Karpas-422 (cell line): ENCODE measurements at regions not wholly inside any gene's neighbourhood (a gene's known extent, or its start where the extent isn't known, plus 50 kb on each side); places are given as distances from the start of the nearest gene placed in this dataset.
A peak's percentile ranks its signal among the peaks of the same experiment; 100 is the strongest.

Experiments
- DNase-seq: peaks from one replicate; pipeline ENCODE4 v3.0.0-alpha.2; 2015
- H2AFZ ChIP-seq: fragments of 200-600 bp; sonication (generic); 2 replicates; pipeline ENCODE4 v1.6.1; 2014; ENCODE audit warnings: antibody characterized with exemption, low read length, mixed read lengths
- H3K27ac ChIP-seq: fragments of 200-600 bp; sonication (generic); 2 replicates; pipeline ENCODE4 v1.5.1; 2014; ENCODE audit warnings: mild to moderate bottlenecking, low read length, moderate library complexity
- H3K27me3 ChIP-seq: fragments of 200-600 bp; sonication (generic); 2 replicates; pipeline ENCODE4 v1.6.1; 2014; ENCODE audit warnings: low read length, mixed read lengths
- H3K36me3 ChIP-seq: fragments of 200-600 bp; sonication (generic); 2 replicates; pipeline ENCODE4 v1.6.1; 2014; ENCODE audit warnings: low read length, mixed read lengths; ENCODE audit not compliant: insufficient read depth
- H3K4me1 ChIP-seq: fragments of 200-600 bp; sonication (generic); 2 replicates; pipeline ENCODE4 v1.6.1; 2014; ENCODE audit warnings: mild to moderate bottlenecking, low read length, mixed read lengths
- H3K4me2 ChIP-seq: fragments of 200-600 bp; sonication (generic); 2 replicates; pipeline ENCODE4 v1.6.1; 2014; ENCODE audit warnings: low read length, low read depth, mild to moderate bottlenecking; ENCODE audit not compliant: poor library complexity, severe bottlenecking
- H3K4me3 ChIP-seq: fragments of 200-600 bp; sonication (generic); 2 replicates; pipeline ENCODE4 v1.5.1; 2014; ENCODE audit warnings: mild to moderate bottlenecking, antibody characterized with exemption, low read length, mixed read lengths
- H3K79me2 ChIP-seq: fragments of 200-600 bp; sonication (generic); 2 replicates; pipeline ENCODE4 v1.6.1; 2014; ENCODE audit warnings: mild to moderate bottlenecking, low read length, mixed read lengths
- H3K9ac ChIP-seq: fragments of 200-600 bp; sonication (generic); 2 replicates; pipeline ENCODE4 v1.6.0; 2014; ENCODE audit warnings: low read length
- H3K9me2 ChIP-seq: fragments of 200-600 bp; sonication (generic), shearing (Covaris generic); replicated peaks from 2 replicates; pipeline ENCODE4 v1.6.0; 2014; ENCODE audit warnings: mild to moderate bottlenecking, low read length, moderate library complexity; ENCODE audit not compliant: insufficient read depth
- H3K9me3 ChIP-seq: fragments of 300-700, 200-600 bp; sonication (generic); 2 replicates; pipeline ENCODE4 v1.6.1; 2014; ENCODE audit warnings: low read length, mixed read lengths
- H4K20me1 ChIP-seq: fragments of 200-600 bp; sonication (generic); 2 replicates; pipeline ENCODE4 v1.6.1; 2014; ENCODE audit warnings: mild to moderate bottlenecking, antibody characterized with exemption, low read length, low read depth; ENCODE audit not compliant: insufficient read depth

GRCh38 chr10:4312051-4312835, 513.8 kb upstream of the AKR1E2 start:
- Histone ChIP-seq H3K27ac (no peak overlapping the region), H3K9me2 (no peaks in the 10 kb centered on the region), H4K20me1 (no peaks in the 10 kb centered on the region), H3K4me1 (peaks cover 4% of the 10 kb centered on the region; the same call in 1 of the 2 replicates), H3K79me2 (no peaks in the 10 kb centered on the region), H3K27me3 (no peaks in the 10 kb centered on the region), H3K9me3 (no peaks in the 10 kb centered on the region; the same call in 1 of the 2 replicates), H3K4me2 (no peak overlapping the region), H3K36me3 (no peaks in the 10 kb centered on the region), H3K4me3 (no peak overlapping the region), H2AFZ (no peak overlapping the region), H3K9ac (no peak overlapping the region)
- no peak for DNase-seq

- no peak overlapping the region for H2AFZ ChIP-seq
- H3K9ac ChIP-seq = no peak overlapping the region
- H4K20me1 ChIP-seq = no peaks in the 10 kb centered on the region
- H3K36me3 ChIP-seq = no peaks in the 10 kb centered on the region
- H3K79me2 ChIP-seq = no peaks in the 10 kb centered on the region
- H3K4me2 ChIP-seq = peak overlapping the region; percentile 6
- DNase-seq = no peak
- H3K4me1 ChIP-seq = peaks cover 4% of the 10 kb centered on the region; the same call in 1 of the 2 replicates
- H3K27me3 ChIP-seq = no peaks in the 10 kb centered on the region
- H3K9me3 ChIP-seq = no peaks in the 10 kb centered on the region; the same call in 1 of the 2 replicates
- no peak overlapping the region for H3K4me3 ChIP-seq
- no peak overlapping the region for H3K27ac ChIP-seq
- H3K9me2 ChIP-seq = no peaks in the 10 kb centered on the region
Measured at GRCh38 chr10:4310172-4310571, 515.8 kb upstream of the AKR1E2 start.

DNA sequence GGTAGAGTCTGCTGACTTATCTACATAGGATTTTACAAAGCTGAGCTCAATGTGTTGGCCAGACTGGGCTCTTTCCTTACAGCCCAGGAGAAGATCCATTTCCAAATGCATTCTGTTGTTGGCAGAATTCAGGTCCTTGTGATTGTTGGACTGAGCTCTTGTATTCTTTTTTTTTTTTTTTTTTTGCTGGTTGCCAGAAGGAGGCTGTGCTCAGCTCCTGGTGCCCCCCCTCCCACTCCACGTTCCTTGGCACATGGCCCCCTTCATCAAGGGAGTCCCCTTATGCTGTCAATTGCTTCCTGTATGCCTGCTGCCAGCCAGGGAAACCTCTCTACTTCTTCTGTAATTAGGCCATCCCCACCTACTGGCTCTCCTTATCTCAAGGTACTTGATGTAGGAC, 518.1 kb upstream of the AKR1E2 start:
- Histone ChIP-seq H3K36me3 (no peaks in the 10 kb centered on the region), H3K27me3 (no peaks in the 10 kb centered on the region), H3K27ac (no peak overlapping the region), H3K9me2 (no peaks in the 10 kb centered on the region), H4K20me1 (no peaks in the 10 kb centered on the region), H2AFZ (no peak overlapping the region), H3K79me2 (no peaks in the 10 kb centered on the region), H3K9me3 (no peaks in the 10 kb centered on the region; the same call in 1 of the 2 replicates), H3K4me1 (peaks cover 4% of the 10 kb centered on the region; the same call in 1 of the 2 replicates), H3K9ac (no peak overlapping the region), H3K4me2 (no peak overlapping the region), H3K4me3 (no peak overlapping the region)
- DNase-seq = no peak

- no peak overlapping the region for H3K9ac ChIP-seq
- H3K4me1 ChIP-seq = peaks cover 4% of the 10 kb centered on the region; the same call in 1 of the 2 replicates
- no peak overlapping the region for H3K4me2 ChIP-seq
- no peak overlapping the region for H3K27ac ChIP-seq
- H3K27me3 ChIP-seq = no peaks in the 10 kb centered on the region
- no peak for DNase-seq
- no peaks in the 10 kb centered on the region; the same call in 1 of the 2 replicates for H3K9me3 ChIP-seq
- H3K9me2 ChIP-seq = no peaks in the 10 kb centered on the region
- no peak overlapping the region for H2AFZ ChIP-seq
- H4K20me1 ChIP-seq = no peaks in the 10 kb centered on the region
- H3K4me3 ChIP-seq = no peak overlapping the region
- no peaks in the 10 kb centered on the region for H3K79me2 ChIP-seq
- H3K36me3 ChIP-seq = no peaks in the 10 kb centered on the region
Measured at GRCh38 chr10:4306871-4307270, 519.1 kb upstream of the AKR1E2 start.

DNA sequence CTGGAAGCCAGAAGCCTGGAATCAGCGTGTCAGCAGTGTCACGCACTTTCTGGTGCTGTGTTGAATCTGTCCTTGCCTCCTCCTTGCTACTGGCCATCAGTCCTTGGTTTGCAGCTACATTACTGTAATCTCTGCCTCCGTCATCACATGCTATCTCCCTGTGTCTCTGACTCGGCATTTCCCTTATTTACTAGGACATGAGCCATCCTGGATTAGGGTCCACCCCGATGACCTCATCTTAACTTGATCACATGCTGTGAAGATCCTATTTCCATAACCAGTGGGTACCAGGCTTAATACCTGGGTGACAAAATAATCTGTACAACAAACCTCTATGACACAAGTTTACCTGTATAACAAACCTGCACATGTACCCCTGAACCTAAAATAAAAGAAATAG, 518.0 kb upstream of the KLF6 start:
- H4K20me1 ChIP-seq = no peaks in the 10 kb centered on the region
- no peak overlapping the region for H2AFZ ChIP-seq
- H3K9me3 ChIP-seq = no peaks in the 10 kb centered on the region
- no peak overlapping the region for H3K4me3 ChIP-seq
- H3K27ac ChIP-seq = no peak overlapping the region
- no peaks in the 10 kb centered on the region for H3K27me3 ChIP-seq
- no peaks in the 10 kb centered on the region for H3K9me2 ChIP-seq
- H3K4me2 ChIP-seq = no peak overlapping the region
- H3K36me3 ChIP-seq = no peaks in the 10 kb centered on the region
- no peaks in the 10 kb centered on the region for H3K4me1 ChIP-seq
- H3K9ac ChIP-seq = no peak overlapping the region
- H3K79me2 ChIP-seq = no peaks in the 10 kb centered on the region
- no peak for DNase-seq

DNA sequence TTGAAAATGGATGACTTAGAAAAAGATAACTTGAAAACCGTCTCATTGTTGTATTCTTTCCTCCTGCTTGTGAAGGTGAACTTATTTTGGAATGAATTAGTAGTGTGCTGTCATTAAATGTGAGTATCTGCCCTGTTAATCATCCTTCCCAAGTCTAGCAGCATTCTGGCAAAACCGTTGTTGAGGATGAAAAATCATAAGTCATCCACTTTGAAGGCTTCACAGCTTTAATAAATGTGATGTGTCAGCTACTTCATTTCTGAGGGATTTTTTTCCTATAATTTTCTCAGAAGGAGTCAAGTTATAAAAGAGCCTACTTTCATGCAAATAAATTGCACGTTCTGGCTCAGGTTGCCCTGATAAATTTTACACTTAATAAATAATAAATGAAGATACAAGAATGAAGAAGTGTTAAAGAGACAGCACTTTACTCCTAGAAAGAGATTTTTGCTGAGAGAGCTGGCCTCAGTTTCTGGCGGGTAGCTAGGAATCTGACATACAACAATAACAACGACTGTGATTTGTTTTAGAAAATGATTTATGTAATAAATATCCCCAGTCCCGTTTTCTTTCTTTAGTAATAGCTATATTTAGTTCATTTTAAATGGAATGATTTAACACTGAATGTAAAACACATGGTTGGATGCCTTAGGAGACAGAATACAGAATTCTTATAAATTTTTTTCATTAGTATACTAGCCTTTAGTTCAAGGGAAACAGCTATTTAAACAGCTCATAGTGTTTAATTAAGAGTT, 516.5 kb upstream of the KLF6 start:
- Histone ChIP-seq H3K36me3 (no peaks in the 10 kb centered on the region), H3K79me2 (no peaks in the 10 kb centered on the region), H3K4me2 (no peak overlapping the region), H2AFZ (no peak overlapping the region), H4K20me1 (no peaks in the 10 kb centered on the region), H3K9me2 (no peaks in the 10 kb centered on the region), H3K27me3 (no peaks in the 10 kb centered on the region), H3K9me3 (no peaks in the 10 kb centered on the region), H3K4me1 (no peaks in the 10 kb centered on the region), H3K9ac (no peak overlapping the region), H3K27ac (no peak overlapping the region), H3K4me3 (no peak overlapping the region)
- no peak for DNase-seq

- H3K4me1 ChIP-seq = no peaks in the 10 kb centered on the region
- H3K27ac ChIP-seq = no peak overlapping the region
- H2AFZ ChIP-seq = no peak overlapping the region
- H3K4me3 ChIP-seq = no peak overlapping the region
- H3K4me2 ChIP-seq = no peak overlapping the region
- H3K9me2 ChIP-seq = no peaks in the 10 kb centered on the region
- no peaks in the 10 kb centered on the region for H3K27me3 ChIP-seq
- no peaks in the 10 kb centered on the region for H3K36me3 ChIP-seq
- no peaks in the 10 kb centered on the region for H4K20me1 ChIP-seq
- DNase-seq = no peak
- H3K9me3 ChIP-seq = no peaks in the 10 kb centered on the region
- H3K9ac ChIP-seq = no peak overlapping the region
- no peaks in the 10 kb centered on the region for H3K79me2 ChIP-seq
Measured at GRCh38 chr10:4296161-4296560, 511.2 kb upstream of the KLF6 start.

- Histone ChIP-seq H3K4me3 (no peak overlapping the region), H3K4me1 (no peaks in the 10 kb centered on the region), H2AFZ (no peak overlapping the region), H3K27me3 (no peaks in the 10 kb centered on the region), H3K27ac (no peak overlapping the region), H3K79me2 (no peaks in the 10 kb centered on the region), H3K4me2 (no peak overlapping the region), H3K9me2 (no peaks in the 10 kb centered on the region), H4K20me1 (no peaks in the 10 kb centered on the region), H3K36me3 (no peaks in the 10 kb centered on the region), H3K9me3 (no peaks in the 10 kb centered on the region), H3K9ac (no peak overlapping the region)
- DNase-seq = no peak
Measured at GRCh38 chr10:4294996-4295792, 510.2 kb upstream of the KLF6 start.
